H1 (cell line): ENCODE measurements at regions not wholly inside any gene's neighbourhood (a gene's known extent, or its start where the extent isn't known, plus 50 kb on each side); places are given as distances from the start of the nearest gene placed in this dataset.

ENCODE experiments used
- CTCF ChIA-PET: fragments of 300-600 bp; sonication (Branson Sonifier 250); formaldehyde crosslinking; loops from one replicate; lab custom pipeline; 2021; ENCODE audit not compliant: partially characterized antibody; lab: Charles Lee
- POLR2A ChIA-PET: fragments of 300-600 bp; sonication (Branson Sonifier 250); formaldehyde crosslinking; loops from one replicate; lab custom pipeline; 2021; ENCODE audit warnings: inconsistent platforms; ENCODE audit not compliant: partially characterized antibody; lab: Charles Lee
- DNase-seq, 2 experiments: peaks; one replicate each; pipeline versions ENCODE4 v3.0.0 to v3.0.0-alpha.2; 2010 to 2022; ENCODE audit warnings: low spot score in 2 of 2, low read depth in 1 of 2, mixed read lengths in 1 of 2
- FAIRE-seq: peaks from 2 replicates; lab custom pipeline; 2011; peaks lifted over from hg19 to GRCh38; lab: Jason Lieb, UNC
- H2AFZ ChIP-seq: 2 replicates; pipeline ENCODE4 v1.8.1; 2012; ENCODE audit warnings: low read length, inconsistent platforms
- H2AK5ac ChIP-seq: 2 replicates; pipeline ENCODE4 v1.6.1; 2013; ENCODE audit warnings: low read depth, low read length
- H2BK120ac ChIP-seq: replicated peaks from 2 replicates; pipeline ENCODE3; 2013; ENCODE audit warnings: low read depth, low read length, inconsistent platforms
- H2BK12ac ChIP-seq: 2 replicates; pipeline ENCODE4 v1.6.1; 2013; ENCODE audit warnings: low read depth, low read length
- H2BK15ac ChIP-seq: 2 replicates; pipeline ENCODE4 v1.6.1; 2013; ENCODE audit warnings: low read length
- H2BK20ac ChIP-seq: 2 replicates; pipeline ENCODE4 v1.6.1; 2013; ENCODE audit warnings: low read length
- H2BK5ac ChIP-seq: 2 replicates; pipeline ENCODE4 v1.6.1; 2013; ENCODE audit warnings: low read depth, low read length
- H3K14ac ChIP-seq: 2 replicates; pipeline ENCODE4 v1.6.1; 2013; ENCODE audit warnings: inconsistent platforms; ENCODE audit not compliant: insufficient read length
- H3K18ac ChIP-seq: 2 replicates; pipeline ENCODE4 v1.6.1; 2013; ENCODE audit warnings: low read length; ENCODE audit errors: extremely low read depth
- H3K23ac ChIP-seq: 2 replicates; pipeline ENCODE4 v1.6.1; 2013; ENCODE audit warnings: inconsistent platforms; ENCODE audit not compliant: insufficient read length
- H3K23me2 ChIP-seq: 2 replicates; pipeline ENCODE4 v1.6.1; 2013; ENCODE audit warnings: low read depth, low read length
- H3K27ac ChIP-seq: 2 replicates; pipeline ENCODE4 v1.6.1; 2011; ENCODE audit warnings: low read depth, low read length, inconsistent platforms
- H3K27me3 ChIP-seq, 4 experiments: replicated peaks in 1 of 4; 1 replicate in 1 of 4; 2 replicates in 3 of 4; pipeline versions ENCODE4 v1.6.1 to v1.8.1; 2011 to 2013; ENCODE audit warnings: low read length in 3 of 4, mild to moderate bottlenecking in 3 of 4, inconsistent platforms in 2 of 4, mixed read lengths in 2 of 4, moderate library complexity in 1 of 4; ENCODE audit not compliant: control insufficient read depth in 3 of 4, insufficient read depth in 3 of 4; ENCODE audit errors: extremely low read depth in 1 of 4
- H3K36me3 ChIP-seq, 4 experiments: 2 replicates each; pipeline versions ENCODE4 v1.6.1 to v1.8.1; 2011 to 2013; ENCODE audit warnings: mild to moderate bottlenecking in 4 of 4, low read length in 3 of 4, moderate library complexity in 2 of 4, control low read depth in 1 of 4, inconsistent platforms in 1 of 4; ENCODE audit not compliant: insufficient read depth in 4 of 4, control insufficient read depth in 2 of 4
- H3K4ac ChIP-seq: replicated peaks from 2 replicates; pipeline ENCODE3; 2013; ENCODE audit warnings: low read length, low read depth, mixed read lengths, inconsistent platforms; ENCODE audit not compliant: insufficient read length
- H3K4me1 ChIP-seq, 4 experiments: replicated peaks in 1 of 4; 1 replicate in 1 of 4; 2 replicates in 3 of 4; pipeline versions ENCODE4 v1.6.1 to v1.8.1; 2011 to 2013; ENCODE audit warnings: low read length in 3 of 4, inconsistent platforms in 2 of 4, mixed read lengths in 1 of 4; ENCODE audit not compliant: insufficient read depth in 4 of 4, control insufficient read depth in 3 of 4
- H3K4me2 ChIP-seq, 2 experiments: 2 replicates each; pipeline versions ENCODE4 v1.6.1 to v1.8.1; 2011 to 2013; ENCODE audit warnings: low read depth in 2 of 2, low read length in 2 of 2, control low read depth in 1 of 2, inconsistent platforms in 1 of 2, mild to moderate bottlenecking in 1 of 2; ENCODE audit not compliant: insufficient read depth in 1 of 2
- H3K4me3 ChIP-seq, 4 experiments: fragments of 200-600, 300-600 bp in 1 of 4; sonication (generic), shearing (Covaris generic), sonication (Bioruptor Twin) in 1 of 4; 2 replicates each; pipeline versions ENCODE4 v1.5.1 to v1.8.1; 2011 to 2016; ENCODE audit warnings: low read length in 4 of 4, low read depth in 3 of 4, control low read depth in 2 of 4, inconsistent platforms in 2 of 4, mild to moderate bottlenecking in 2 of 4, mixed read lengths in 1 of 4, moderate library complexity in 1 of 4; ENCODE audit not compliant: insufficient read depth in 2 of 4; ENCODE audit errors: extremely low read depth in 1 of 4
- H3K56ac ChIP-seq: replicated peaks from 2 replicates; pipeline ENCODE3; 2013; ENCODE audit warnings: low read depth, mild to moderate bottlenecking, mixed read lengths, low read length, inconsistent platforms; ENCODE audit not compliant: insufficient read length
- H3K79me1 ChIP-seq: 2 replicates; pipeline ENCODE4 v1.6.1; 2013; ENCODE audit warnings: low read depth, low read length, control low read depth
- H3K79me2 ChIP-seq, 2 experiments: 2 replicates each; pipeline versions ENCODE4 v1.6.1 to v1.8.1; 2012 to 2013; ENCODE audit warnings: low read length in 2 of 2, mild to moderate bottlenecking in 2 of 2, inconsistent platforms in 1 of 2; ENCODE audit not compliant: insufficient read depth in 2 of 2, control insufficient read depth in 1 of 2
- H3K9ac ChIP-seq, 4 experiments: replicated peaks in 1 of 4; 1 replicate in 1 of 4; 2 replicates in 3 of 4; pipeline versions ENCODE4 v1.6.1 to v1.8.1; 2011 to 2013; ENCODE audit warnings: low read depth in 3 of 4, low read length in 3 of 4, control low read depth in 2 of 4, mild to moderate bottlenecking in 2 of 4, moderate library complexity in 2 of 4, inconsistent platforms in 1 of 4; ENCODE audit errors: extremely low read depth in 1 of 4
- H3K9me3 ChIP-seq, 2 experiments: 2 replicates each; pipeline versions ENCODE4 v1.6.1 to v1.8.1; 2012 to 2013; ENCODE audit warnings: mild to moderate bottlenecking in 2 of 2, moderate library complexity in 2 of 2, control low read depth in 1 of 2, inconsistent platforms in 1 of 2, low read depth in 1 of 2, low read length in 1 of 2, mixed read lengths in 1 of 2; ENCODE audit not compliant: insufficient read depth in 2 of 2
- H4K20me1 ChIP-seq, 2 experiments: replicated peaks in 1 of 2; 2 replicates each; pipeline versions ENCODE3 to v1.8.1; 2011 to 2013; ENCODE audit warnings: inconsistent platforms in 2 of 2, low read length in 2 of 2, mild to moderate bottlenecking in 1 of 2; ENCODE audit not compliant: insufficient read depth in 2 of 2, control insufficient read depth in 1 of 2
- H4K5ac ChIP-seq: 2 replicates; pipeline ENCODE4 v1.6.1; 2013; ENCODE audit warnings: low read length, low read depth, mixed read lengths, inconsistent platforms; ENCODE audit not compliant: insufficient read length
- H4K8ac ChIP-seq: 2 replicates; pipeline ENCODE4 v1.8.0; 2013; ENCODE audit warnings: mild to moderate bottlenecking, moderate library complexity, low read length, inconsistent platforms; ENCODE audit not compliant: insufficient read depth; ENCODE audit errors: extremely low read depth
- H4K91ac ChIP-seq: replicated peaks from 2 replicates; pipeline ENCODE3; 2013; ENCODE audit warnings: low read length, mixed read lengths, inconsistent platforms; ENCODE audit not compliant: insufficient read length
- CBX8 ChIP-seq: fragments of 300-800, 300-1000 bp; sonication (generic); IDR thresholded peaks from 2 replicates; pipeline ENCODE4 v1.7.1; 2016; ENCODE audit warnings: low read depth, low read length, borderline replicate concordance
- CEBPB ChIP-seq: IDR thresholded peaks from 2 replicates; pipeline ENCODE4 v1.6.1; 2012; ENCODE audit warnings: low read depth, low read length
- CTCF ChIP-seq, 3 experiments: IDR thresholded peaks; 1 replicate in 2 of 3; 2 replicates in 1 of 3; pipeline versions ENCODE4 v1.5.1 to v1.6.1; 2011; ENCODE audit warnings: low read length in 3 of 3, mild to moderate bottlenecking in 3 of 3, inconsistent platforms in 2 of 3, low read depth in 1 of 3, moderate library complexity in 1 of 3; ENCODE audit not compliant: insufficient read depth in 1 of 3; ENCODE audit errors: control extremely low read depth in 1 of 3
- EP300 ChIP-seq, 2 experiments: IDR thresholded peaks; 1 replicate in 1 of 2; 2 replicates in 1 of 2; pipeline ENCODE4 v1.6.1; 2011 to 2012; ENCODE audit warnings: low read depth in 2 of 2, low read length in 2 of 2, mild to moderate bottlenecking in 2 of 2, borderline replicate concordance in 1 of 2, inconsistent platforms in 1 of 2, moderate library complexity in 1 of 2
- EZH2 ChIP-seq: fragments of 200-600 bp; sonication (generic); IDR thresholded peaks from 2 replicates; pipeline ENCODE4 v1.7.1; 2012; ENCODE audit warnings: low read depth, mild to moderate bottlenecking, moderate library complexity, low read length, inconsistent platforms; ENCODE audit not compliant: severe bottlenecking
- RAD21 ChIP-seq, 2 experiments: IDR thresholded peaks in 1 of 2; conservative IDR thresholded peaks in 1 of 2; 2 replicates each; pipeline ENCODE4 v1.6.1; 2011; ENCODE audit warnings: low read depth in 2 of 2, low read length in 2 of 2, improper control_type of control experiment in 1 of 2, inconsistent platforms in 1 of 2, mild to moderate bottlenecking in 1 of 2, moderate library complexity in 1 of 2
- SIN3A ChIP-seq, 2 experiments: IDR thresholded peaks in 1 of 2; conservative IDR thresholded peaks in 1 of 2; 2 replicates each; pipeline ENCODE4 v1.6.1; 2011 to 2012; ENCODE audit warnings: low read length in 2 of 2, improper control_type of control experiment in 1 of 2, low read depth in 1 of 2, mild to moderate bottlenecking in 1 of 2
- TAF1 ChIP-seq: IDR thresholded peaks from 2 replicates; pipeline ENCODE4 v1.6.1; 2011; ENCODE audit warnings: mild to moderate bottlenecking, low read depth, low read length
- TAF7 ChIP-seq: optimal IDR thresholded peaks from 2 replicates; pipeline ENCODE3; 2011; ENCODE audit warnings: low read depth, mild to moderate bottlenecking, inconsistent platforms, low read length, moderate library complexity, borderline replicate concordance
- TEAD4 ChIP-seq: IDR thresholded peaks from 2 replicates; pipeline ENCODE4 v1.6.1; 2012; ENCODE audit warnings: low read depth, low read length, inconsistent platforms, mixed read lengths
- WGBS, 2 experiments: shearing (Covaris generic) in 1 of 2; methylation state at CpG; one replicate each; pipeline versions ENCODE4 v1.1.6 to v1.1.7; 2013 to 2015; ENCODE audit warnings: low lambda C conversion rate in 2 of 2, mixed read lengths in 2 of 2, inconsistent platforms in 1 of 2, low coverage in 1 of 2, missing lambda C conversion rate in 1 of 2; ENCODE audit not compliant: insufficient replicate concordance in 2 of 2, insufficient coverage in 1 of 2, insufficient read length in 1 of 2; ENCODE audit errors: extremely low coverage in 1 of 2, missing lambda C conversion rate in 1 of 2; 5-methylcytosine and 5-hydroxymethylcytosine counted together

- 80% methylated on average over 8 of the region's 8 CpGs; no CpG with 5 or more reads in 1 of the 2 experiments for WGBS, 2 experiments
- POLR2A ChIA-PET: no interaction called here
- no peak for TF ChIP-seq SIN3A (conservative IDR thresholded peaks at IDR 0.05 in 1 of 2, IDR thresholded peaks at IDR 0.05 in 1 of 2; ENCODE audit: low read depth in 1 of 2, low read length in 2 of 2)
- no peak for TF ChIP-seq CBX8
- no peak for TF ChIP-seq TEAD4
- TF ChIP-seq EP300 (IDR thresholded peaks at IDR 0.05; ENCODE audit: borderline replicate concordance in 1 of 2, low read depth in 2 of 2, low read length in 2 of 2): no peak
- no peak for TF ChIP-seq CTCF (IDR thresholded peaks at IDR 0.05; ENCODE audit: control extremely low read depth in 1 of 3, insufficient read depth in 1 of 3, low read depth in 1 of 3, low read length in 3 of 3)
- no peak for TF ChIP-seq CEBPB
- no peak for TF ChIP-seq EZH2
- TF ChIP-seq RAD21 (IDR thresholded peaks at IDR 0.05 in 1 of 2, conservative IDR thresholded peaks at IDR 0.05 in 1 of 2; ENCODE audit: low read depth in 2 of 2, low read length in 2 of 2): no peak
- TF ChIP-seq TAF1: no peak
- TF ChIP-seq TAF7: no peak
Measured at GRCh38 chr4:3598695-3599227, 66.5 kb upstream of the LRPAP1 start.

More at GRCh38 chr4:3598695-3599227, 66.5 kb upstream of the LRPAP1 start:
- no peaks in the 10 kb centered on the region for H3K79me2 ChIP-seq
- H4K8ac ChIP-seq: no peak overlapping the region
- H3K18ac ChIP-seq: no peak overlapping the region
- H2BK20ac ChIP-seq: no peak overlapping the region
- CTCF ChIA-PET: no interaction called here
- no peak overlapping the region; a peak in 1 of 7 replicates for H3K9ac ChIP-seq
- peaks cover 13 to 20% of the 10 kb centered on the region in 2 experiments; a peak in 2 of 4 replicates for H3K9me3 ChIP-seq
- no peak overlapping the region for H4K5ac ChIP-seq
- no peak overlapping the region for H2BK15ac ChIP-seq
- no peak overlapping the region for H4K91ac ChIP-seq
- no peak overlapping the region for H3K4me2 ChIP-seq
- FAIRE-seq (no peak), DNase-seq (no peak)
- peaks cover 4% of the 10 kb centered on the region; the same call in 1 of the 2 replicates for H3K23me2 ChIP-seq
- no peak overlapping the region for H2BK120ac ChIP-seq
- no peak overlapping the region for H3K4me3 ChIP-seq
- H3K36me3 ChIP-seq: no peaks in the 10 kb centered on the region
- H2BK5ac ChIP-seq: no peak overlapping the region; the same call in 1 of the 2 replicates
- H3K27ac ChIP-seq: no peak overlapping the region
- no peaks in the 10 kb centered on the region for H3K4me1 ChIP-seq
- no peak overlapping the region for H3K56ac ChIP-seq
- no peaks in the 10 kb centered on the region for H3K27me3 ChIP-seq
- no peak overlapping the region for H2AFZ ChIP-seq
- H2AK5ac ChIP-seq: no peak overlapping the region
- no peak overlapping the region for H2BK12ac ChIP-seq
- no peak overlapping the region for H3K23ac ChIP-seq
- H3K4ac ChIP-seq: no peak overlapping the region
- H4K20me1 ChIP-seq: peaks cover 0 to 9% of the 10 kb centered on the region in 2 experiments
- no peaks in the 10 kb centered on the region for H3K79me1 ChIP-seq
- no peak overlapping the region for H3K14ac ChIP-seq
